GM23248 (cell line): ENCODE measurements at regions not wholly inside any gene's neighbourhood (a gene's known extent, or its start where the extent isn't known, plus 50 kb on each side); places are given as distances from the start of the nearest gene placed in this dataset.

Source experiments
- EZH2 ChIP-seq: fragments of 200-600 bp; sonication (generic); IDR thresholded peaks from 2 replicates; pipeline ENCODE4 v1.6.1; 2018; ENCODE audit warnings: antibody characterized with exemption, mild to moderate bottlenecking; ENCODE audit not compliant: insufficient read depth, poor library complexity, severe bottlenecking
- EZH2phosphoT487 ChIP-seq: fragments of 200-600 bp; sonication (generic); IDR thresholded peaks from 2 replicates; pipeline ENCODE4 v1.6.1; 2018; ENCODE audit warnings: antibody characterized with exemption, moderate library complexity, mild to moderate bottlenecking, low read depth; ENCODE audit not compliant: insufficient read depth

GRCh38 chr3:103105206-103105605, 670.4 kb downstream of the ZPLD1 start:
- TF ChIP-seq EZH2 (no peak), EZH2phosphoT487 (no peak)
